Fibroblast of skin of scalp (primary cell): ENCODE measurements at regions not wholly inside any gene's neighbourhood (a gene's known extent, or its start where the extent isn't known, plus 50 kb on each side); places are given as distances from the start of the nearest gene placed in this dataset.
"Not testable (repeated sequence)": the region's sequence is repeated elsewhere in the genome, so short reads cannot be mapped to it uniquely, and the experiment has no call there.

Experiments used
- DNase-seq: peaks from one replicate; pipeline ENCODE4 v3.0.0-alpha.2; 2013

- no peak for DNase-seq
Measured at GRCh38 chr15:66865622-66866611, 163.9 kb downstream of the SMAD6 start.

- DNase-seq: no peak
Measured at GRCh38 chr15:66866656-66867055, 164.6 kb downstream of the SMAD6 start.

GRCh38 chr15:66868918-66869317, 166.9 kb downstream of the SMAD6 start:
- no peak for DNase-seq

GRCh38 chr15:66870880-66871388, 168.9 kb downstream of the SMAD6 start:
- no peak for DNase-seq

GRCh38 chr15:66872405-66872804, 170.4 kb downstream of the SMAD6 start:
- DNase-seq: peak; percentile 52

- not testable (repeated sequence) for DNase-seq
Measured at GRCh38 chr15:66873331-66873730, 171.3 kb downstream of the SMAD6 start.

GRCh38 chr15:66873856-66874255, 171.8 kb downstream of the SMAD6 start:
- no peak for DNase-seq

GRCh38 chr15:66875588-66876420, 173.8 kb downstream of the SMAD6 start:
- DNase-seq: no peak

GRCh38 chr15:66876421-66876730, 174.3 kb downstream of the SMAD6 start:
- peak; percentile 27 for DNase-seq

- no peak for DNase-seq
Measured at GRCh38 chr15:66876731-66877476, 174.9 kb downstream of the SMAD6 start.

- no peak for DNase-seq
Measured at GRCh38 chr15:66877477-66878271, 175.6 kb downstream of the SMAD6 start.

GRCh38 chr15:66878761-66879160, 176.7 kb downstream of the SMAD6 start:
- DNase-seq: no peak

GRCh38 chr15:66879531-66880368, 177.7 kb downstream of the SMAD6 start:
- no peak for DNase-seq

GRCh38 chr15:66880380-66881155, 178.5 kb downstream of the SMAD6 start:
- DNase-seq: no peak

GRCh38 chr15:66881173-66881905, 179.3 kb downstream of the SMAD6 start:
- no peak for DNase-seq

GRCh38 chr15:66882251-66883020, 180.4 kb downstream of the SMAD6 start:
- DNase-seq: peak; percentile 94

- DNase-seq: peak; percentile 100
Measured at GRCh38 chr15:66883284-66883911, 181.4 kb downstream of the SMAD6 start.

GRCh38 chr15:66884115-66884622, 181.2 kb upstream of the SMAD3 start:
- no peak for DNase-seq
